ENCODE measurements at regions not wholly inside any gene's neighbourhood (a gene's known extent, or its start where the extent isn't known, plus 50 kb on each side); places are given as distances from the start of the nearest gene placed in this dataset. TPM values are rescaled to one million over a fixed set of nuclear protein-coding genes. Genes with fewer than 3 reads are reported as not detected.

- H3K4me3 ChIP-seq (ENCODE audit: low read depth, low read length) = no peak overlapping the region
- DNase-seq (ENCODE audit: low read depth) = no peak
- TF ChIP-seq CTCF (IDR thresholded peaks at IDR 0.05; ENCODE audit: insufficient read depth, low read length) = no peak
Observed at GRCh38 chr20:11853359-11853758, 64.3 kb upstream of the BTBD3 start.

GRCh38 chr20:11861479-11861878 lies 56.2 kb upstream of the BTBD3 start:
- DNase-seq (ENCODE audit: low read depth) = no peak
- no peak for TF ChIP-seq CTCF (IDR thresholded peaks at IDR 0.05; ENCODE audit: insufficient read depth, low read length)

GRCh38 chr20:11867291-11867919 lies 50.3 kb upstream of the BTBD3 start:
- no peak for DNase-seq (ENCODE audit: low read depth)
- H3K4me3 ChIP-seq (ENCODE audit: low read depth, low read length) = no peak overlapping the region
- no peak for TF ChIP-seq CTCF (IDR thresholded peaks at IDR 0.05; ENCODE audit: insufficient read depth, low read length)

More at GRCh38 chr20:11861479-11861878, 56.2 kb upstream of the BTBD3 start:
- no peak overlapping the region for H3K4me3 ChIP-seq (ENCODE audit: low read depth, low read length)

Small RNAs in the stretch of these regions (small RNA-seq; reads per million reads assigned to genes)
- gene AL080274.1 (not detected), gene RN7SKP111 (not detected)

All from fibroblast of the aortic adventitia (primary cell).